Neural cell (in vitro differentiated cells): ENCODE measurements at regions not wholly inside any gene's neighbourhood (a gene's known extent, or its start where the extent isn't known, plus 50 kb on each side); places are given as distances from the start of the nearest gene placed in this dataset.

Experiments
- H2AFZ ChIP-seq: fragments of 200-600, 300-800 bp; sonication (generic), shearing (Covaris generic); 2 replicates; pipeline ENCODE4 v1.6.0; 2014; ENCODE audit warnings: low read depth, mild to moderate bottlenecking, antibody characterized with exemption, low read length, moderate library complexity
- H3F3A ChIP-seq: fragments of 200-600 bp; shearing (Covaris generic); 2 replicates; pipeline ENCODE4 v1.6.1; 2016; ENCODE audit warnings: mild to moderate bottlenecking, moderate library complexity, mixed read lengths, antibody characterized with exemption, low read length; ENCODE audit not compliant: insufficient read depth, poor library complexity, severe bottlenecking
- H3K27ac ChIP-seq: fragments of 200-600, 300-800 bp; sonication (generic), shearing (Covaris generic); 2 replicates; pipeline ENCODE4 v1.5.1; 2014; ENCODE audit warnings: mild to moderate bottlenecking, low read length, moderate library complexity
- H3K27me3 ChIP-seq: fragments of 300-800, 200-600 bp; sonication (generic), shearing (Covaris generic); 2 replicates; pipeline ENCODE4 v1.6.0; 2014; ENCODE audit warnings: mild to moderate bottlenecking, low read depth, low read length, moderate library complexity; ENCODE audit not compliant: insufficient read depth
- H3K36me3 ChIP-seq: fragments of 300-800, 200-600 bp; sonication (generic), shearing (Covaris generic); 2 replicates; pipeline ENCODE4 v1.5.1; 2014; ENCODE audit warnings: mild to moderate bottlenecking, antibody characterized with exemption, low read length, moderate library complexity; ENCODE audit not compliant: insufficient read depth
- H3K4me2 ChIP-seq: fragments of 300-800, 200-600 bp; sonication (generic), shearing (Covaris generic); 2 replicates; pipeline ENCODE4 v1.6.0; 2014; ENCODE audit warnings: mild to moderate bottlenecking, low read length
- H3K4me3 ChIP-seq: fragments of 300-800, 200-600 bp; sonication (generic), shearing (Covaris generic); 2 replicates; pipeline ENCODE4 v1.5.1; 2014; ENCODE audit warnings: mild to moderate bottlenecking, low read length, moderate library complexity
- H3K79me2 ChIP-seq: fragments of 200-600 bp; shearing (Covaris generic); replicated peaks from 2 replicates; pipeline ENCODE4 v1.6.0; 2014; ENCODE audit warnings: mild to moderate bottlenecking, low read length, moderate library complexity; ENCODE audit not compliant: insufficient read depth
- H3K9ac ChIP-seq: fragments of 300-800, 200-600 bp; sonication (generic), shearing (Covaris generic); 2 replicates; pipeline ENCODE4 v1.6.1; 2016; ENCODE audit warnings: mild to moderate bottlenecking, low read length, mixed read lengths
- H3K9me2 ChIP-seq: fragments of 200-600 bp; shearing (Covaris generic); 2 replicates; pipeline ENCODE4 v1.6.1; 2016; ENCODE audit warnings: mild to moderate bottlenecking, low read length, mixed read lengths; ENCODE audit not compliant: insufficient read depth
- H3K9me3 ChIP-seq: fragments of 200-600, 300-800 bp; sonication (generic), shearing (Covaris generic); 2 replicates; pipeline ENCODE4 v1.6.1; 2016; ENCODE audit warnings: mild to moderate bottlenecking, mixed run types, low read length, moderate library complexity, mixed read lengths
- H4K20me1 ChIP-seq: fragments of 200-600 bp; shearing (Covaris generic); 2 replicates; pipeline ENCODE4 v1.6.1; 2016; ENCODE audit warnings: mild to moderate bottlenecking, mixed run types; ENCODE audit not compliant: insufficient read depth
- EP300 ChIP-seq: fragments of 450-650 bp; conservative IDR thresholded peaks from 2 replicates; pipeline ENCODE4 v1.6.1; 2014; ENCODE audit warnings: antibody characterized with exemption, mild to moderate bottlenecking, moderate library complexity; ENCODE audit not compliant: poor library complexity, severe bottlenecking
- EZH2 ChIP-seq: fragments of 200-600, 300-800 bp; shearing (Covaris generic), sonication (generic); IDR thresholded peaks from 2 replicates; pipeline ENCODE4 v1.6.1; 2014; ENCODE audit warnings: antibody characterized with exemption, low read length, borderline replicate concordance, mild to moderate bottlenecking; ENCODE audit not compliant: insufficient read depth, poor library complexity, severe bottlenecking
- RAD21 ChIP-seq: fragments of 450-650 bp; conservative IDR thresholded peaks from 2 replicates; pipeline ENCODE4 v1.6.1; 2014; ENCODE audit warnings: antibody characterized with exemption, mild to moderate bottlenecking, moderate library complexity
- SMC3 ChIP-seq: fragments of 450-650 bp; conservative IDR thresholded peaks from 2 replicates; pipeline ENCODE4 v1.6.1; 2014; ENCODE audit warnings: antibody characterized with exemption, mild to moderate bottlenecking, moderate library complexity; ENCODE audit not compliant: poor library complexity
- TAF1 ChIP-seq: IDR thresholded peaks from 2 replicates; pipeline ENCODE4 v1.6.1; 2012; ENCODE audit warnings: low read depth
- TF ChIP-seq, protein P1 (sequence below): fragments of 450-650 bp; IDR thresholded peaks from 2 replicates; pipeline ENCODE4 v1.5.1; 2014; ENCODE audit warnings: antibody characterized with exemption, mild to moderate bottlenecking, moderate library complexity; ENCODE audit not compliant: poor library complexity, severe bottlenecking
- TF ChIP-seq, protein P2 (sequence below): IDR thresholded peaks from 2 replicates; pipeline ENCODE4 v1.6.1; 2012; ENCODE audit warnings: borderline replicate concordance

DNA sequence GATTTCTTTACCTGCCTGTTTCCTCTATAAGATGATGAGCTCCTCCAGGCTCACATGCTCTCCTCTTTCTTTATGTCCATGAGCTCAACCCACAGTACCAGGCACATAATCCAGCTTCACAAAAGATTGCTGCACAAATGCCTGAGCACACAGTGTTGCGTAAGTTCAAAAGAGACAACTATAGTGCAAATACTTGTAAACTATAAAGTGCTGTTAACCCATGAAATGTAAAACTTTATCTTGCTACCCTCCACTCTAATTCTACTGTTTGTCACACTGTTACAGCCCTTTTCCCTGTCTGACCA lies 101.0 kb upstream of the LPP start:
- Histone ChIP-seq H3K4me3 (no peak overlapping the region), H3K9me3 (no peaks in the 10 kb centered on the region), H3F3A (no peaks in the 10 kb centered on the region), H3K27ac (no peak overlapping the region), H3K9ac (no peak overlapping the region), H2AFZ (no peak overlapping the region), H4K20me1 (no peaks in the 10 kb centered on the region), H3K27me3 (no peaks in the 10 kb centered on the region), H3K79me2 (no peaks in the 10 kb centered on the region), H3K36me3 (no peaks in the 10 kb centered on the region), H3K4me2 (no peak overlapping the region), H3K9me2 (no peaks in the 10 kb centered on the region)
- TF ChIP-seq EZH2: no peak

DNA sequence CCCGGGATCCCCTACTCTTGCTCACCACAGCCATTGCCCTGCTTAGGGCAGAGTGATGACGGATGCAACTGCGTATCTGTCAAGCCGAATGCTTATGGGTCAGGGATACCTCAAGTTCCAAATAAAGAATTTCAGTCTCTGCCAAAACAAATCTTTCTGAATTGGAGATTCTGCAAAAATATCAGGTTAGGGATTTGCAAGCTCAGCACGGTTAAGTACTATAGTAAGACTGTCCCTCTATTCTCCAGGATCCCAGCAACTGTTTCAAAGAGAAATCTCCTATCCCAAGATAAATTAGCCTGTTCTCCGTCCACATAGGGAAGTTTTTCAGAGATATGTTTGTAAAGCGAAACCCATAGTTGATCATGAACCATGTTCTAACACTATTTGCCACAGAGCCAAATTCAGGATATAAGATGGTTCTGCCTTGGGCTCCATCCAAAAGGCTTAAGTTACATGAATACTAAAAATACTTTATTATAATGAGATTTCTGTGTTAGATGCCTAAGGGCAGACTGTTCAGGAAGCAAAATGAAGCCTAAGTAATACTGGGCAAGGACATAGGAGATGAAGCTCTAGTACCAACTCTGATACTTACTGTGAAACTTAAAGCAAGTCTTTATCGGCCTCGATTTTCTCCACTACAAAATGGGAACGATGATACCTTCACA lies 100.1 kb upstream of the LPP start:
- TF ChIP-seq, protein P1, sequence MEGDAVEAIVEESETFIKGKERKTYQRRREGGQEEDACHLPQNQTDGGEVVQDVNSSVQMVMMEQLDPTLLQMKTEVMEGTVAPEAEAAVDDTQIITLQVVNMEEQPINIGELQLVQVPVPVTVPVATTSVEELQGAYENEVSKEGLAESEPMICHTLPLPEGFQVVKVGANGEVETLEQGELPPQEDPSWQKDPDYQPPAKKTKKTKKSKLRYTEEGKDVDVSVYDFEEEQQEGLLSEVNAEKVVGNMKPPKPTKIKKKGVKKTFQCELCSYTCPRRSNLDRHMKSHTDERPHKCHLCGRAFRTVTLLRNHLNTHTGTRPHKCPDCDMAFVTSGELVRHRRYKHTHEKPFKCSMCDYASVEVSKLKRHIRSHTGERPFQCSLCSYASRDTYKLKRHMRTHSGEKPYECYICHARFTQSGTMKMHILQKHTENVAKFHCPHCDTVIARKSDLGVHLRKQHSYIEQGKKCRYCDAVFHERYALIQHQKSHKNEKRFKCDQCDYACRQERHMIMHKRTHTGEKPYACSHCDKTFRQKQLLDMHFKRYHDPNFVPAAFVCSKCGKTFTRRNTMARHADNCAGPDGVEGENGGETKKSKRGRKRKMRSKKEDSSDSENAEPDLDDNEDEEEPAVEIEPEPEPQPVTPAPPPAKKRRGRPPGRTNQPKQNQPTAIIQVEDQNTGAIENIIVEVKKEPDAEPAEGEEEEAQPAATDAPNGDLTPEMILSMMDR: no peak
- TF ChIP-seq, protein P2, sequence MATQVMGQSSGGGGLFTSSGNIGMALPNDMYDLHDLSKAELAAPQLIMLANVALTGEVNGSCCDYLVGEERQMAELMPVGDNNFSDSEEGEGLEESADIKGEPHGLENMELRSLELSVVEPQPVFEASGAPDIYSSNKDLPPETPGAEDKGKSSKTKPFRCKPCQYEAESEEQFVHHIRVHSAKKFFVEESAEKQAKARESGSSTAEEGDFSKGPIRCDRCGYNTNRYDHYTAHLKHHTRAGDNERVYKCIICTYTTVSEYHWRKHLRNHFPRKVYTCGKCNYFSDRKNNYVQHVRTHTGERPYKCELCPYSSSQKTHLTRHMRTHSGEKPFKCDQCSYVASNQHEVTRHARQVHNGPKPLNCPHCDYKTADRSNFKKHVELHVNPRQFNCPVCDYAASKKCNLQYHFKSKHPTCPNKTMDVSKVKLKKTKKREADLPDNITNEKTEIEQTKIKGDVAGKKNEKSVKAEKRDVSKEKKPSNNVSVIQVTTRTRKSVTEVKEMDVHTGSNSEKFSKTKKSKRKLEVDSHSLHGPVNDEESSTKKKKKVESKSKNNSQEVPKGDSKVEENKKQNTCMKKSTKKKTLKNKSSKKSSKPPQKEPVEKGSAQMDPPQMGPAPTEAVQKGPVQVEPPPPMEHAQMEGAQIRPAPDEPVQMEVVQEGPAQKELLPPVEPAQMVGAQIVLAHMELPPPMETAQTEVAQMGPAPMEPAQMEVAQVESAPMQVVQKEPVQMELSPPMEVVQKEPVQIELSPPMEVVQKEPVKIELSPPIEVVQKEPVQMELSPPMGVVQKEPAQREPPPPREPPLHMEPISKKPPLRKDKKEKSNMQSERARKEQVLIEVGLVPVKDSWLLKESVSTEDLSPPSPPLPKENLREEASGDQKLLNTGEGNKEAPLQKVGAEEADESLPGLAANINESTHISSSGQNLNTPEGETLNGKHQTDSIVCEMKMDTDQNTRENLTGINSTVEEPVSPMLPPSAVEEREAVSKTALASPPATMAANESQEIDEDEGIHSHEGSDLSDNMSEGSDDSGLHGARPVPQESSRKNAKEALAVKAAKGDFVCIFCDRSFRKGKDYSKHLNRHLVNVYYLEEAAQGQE: no peak
- TF ChIP-seq RAD21: no peak
- no peak for TF ChIP-seq EP300
- no peak for TF ChIP-seq SMC3
- no peak for TF ChIP-seq TAF1
- Histone ChIP-seq H3K27me3 (no peaks in the 10 kb centered on the region), H3K4me3 (no peak overlapping the region), H3K9me2 (no peaks in the 10 kb centered on the region), H3K36me3 (no peaks in the 10 kb centered on the region), H3K4me2 (no peak overlapping the region), H3K27ac (no peak overlapping the region), H3K9me3 (no peaks in the 10 kb centered on the region), H3K9ac (no peak overlapping the region), H4K20me1 (no peaks in the 10 kb centered on the region), H3F3A (no peaks in the 10 kb centered on the region), H2AFZ (no peak overlapping the region), H3K79me2 (no peaks in the 10 kb centered on the region)

DNA sequence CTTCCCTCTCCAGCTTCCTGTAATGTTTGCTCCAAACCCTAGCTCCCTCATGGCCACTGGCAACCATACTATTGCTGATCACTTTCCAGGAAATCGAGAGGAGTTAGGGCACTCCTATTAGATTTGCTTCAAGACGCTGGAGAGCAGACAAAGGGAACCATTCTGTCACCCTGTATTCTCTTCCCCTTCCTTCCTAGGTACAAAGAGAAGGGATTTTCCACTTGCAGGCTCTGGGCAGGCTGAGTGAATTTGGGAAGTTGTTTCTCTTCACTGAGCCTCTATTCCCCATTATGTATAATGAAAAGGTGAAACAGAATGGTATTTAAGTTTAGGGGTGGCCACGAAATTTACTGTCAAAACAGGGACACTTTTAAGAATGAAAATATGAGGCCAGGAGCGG lies 99.4 kb upstream of the LPP start:
- Histone ChIP-seq H3K4me2 (no peak overlapping the region), H3K27me3 (no peaks in the 10 kb centered on the region), H3K36me3 (no peaks in the 10 kb centered on the region), H3F3A (no peaks in the 10 kb centered on the region), H3K27ac (no peak overlapping the region), H4K20me1 (no peaks in the 10 kb centered on the region), H3K9me2 (no peaks in the 10 kb centered on the region), H3K79me2 (no peaks in the 10 kb centered on the region), H3K9ac (no peak overlapping the region), H3K9me3 (no peaks in the 10 kb centered on the region), H2AFZ (no peak overlapping the region), H3K4me3 (no peak overlapping the region)
- no peak for TF ChIP-seq SMC3
